ENCODE measurements at regions not wholly inside any gene's neighbourhood (a gene's known extent, or its start where the extent isn't known, plus 50 kb on each side); places are given as distances from the start of the nearest gene placed in this dataset.

- Histone ChIP-seq H3K9me3 (no peaks in the 10 kb centered on the region), H3K4me3 (no peak overlapping the region), H3K27me3 (no peaks in the 10 kb centered on the region), H3K27ac (no peak overlapping the region), H3K4me1 (no peaks in the 10 kb centered on the region), H3K36me3 (ENCODE audit: low read depth, missing control alignments) (no peaks in the 10 kb centered on the region)
- no peak for DNase-seq
- no peak for TF ChIP-seq CTCF (IDR thresholded peaks at IDR 0.05)
- TF ChIP-seq POLR2A (IDR thresholded peaks at IDR 0.05) = no peak
- WGBS, 2 donors = 90 to 91% methylated on average over 4 of the region's 4 CpGs
- intact Hi-C loops (cut with DNase I; ENCODE audit: low total_unique reads) = no loop called here
These were observed 241.5 kb downstream of the NFATC2 start for GRCh38 chr20:51301026-51301425.

DNA sequence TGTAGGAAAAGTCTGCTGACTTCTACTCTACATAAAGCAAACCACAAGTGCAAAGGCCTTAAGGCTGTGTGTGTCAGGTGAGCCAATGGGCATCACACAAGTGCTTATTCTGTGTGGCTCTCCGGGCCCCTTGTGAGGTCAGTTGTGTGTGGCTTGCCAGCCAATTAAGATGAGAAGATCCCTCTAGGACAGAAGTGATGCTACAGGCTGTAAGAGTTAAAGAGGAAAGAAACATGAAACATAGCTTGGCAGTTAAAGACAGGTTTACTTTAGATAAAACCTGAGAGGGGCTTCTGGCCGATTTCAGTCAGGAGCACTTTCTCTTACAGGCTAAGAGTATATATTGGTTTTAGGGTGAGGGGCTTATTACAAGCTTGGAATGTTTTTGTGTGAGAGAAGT, 242.4 kb downstream of the NFATC2 start:
- no peaks in the 10 kb centered on the region for H3K4me1 ChIP-seq
- no peaks in the 10 kb centered on the region for H3K27me3 ChIP-seq
- no peaks in the 10 kb centered on the region for H3K36me3 ChIP-seq (ENCODE audit: low read depth, missing control alignments)
- H3K27ac ChIP-seq = no peak overlapping the region
- 66 to 76% methylated on average over 2 of the region's 2 CpGs for WGBS, 2 donors
- no peaks in the 10 kb centered on the region for H3K9me3 ChIP-seq
- no peak overlapping the region for H3K4me3 ChIP-seq
- TF ChIP-seq POLR2A (IDR thresholded peaks at IDR 0.05) (no peak), CTCF (IDR thresholded peaks at IDR 0.05) (no peak)
- intact Hi-C loops (cut with DNase I; ENCODE audit: low total_unique reads) = no loop called here
- no peak for DNase-seq

- Histone ChIP-seq H3K27ac (no peak overlapping the region), H3K36me3 (ENCODE audit: low read depth, missing control alignments) (no peaks in the 10 kb centered on the region), H3K4me3 (no peak overlapping the region), H3K4me1 (no peaks in the 10 kb centered on the region), H3K9me3 (no peaks in the 10 kb centered on the region), H3K27me3 (no peaks in the 10 kb centered on the region)
- intact Hi-C loops (cut with DNase I; ENCODE audit: low total_unique reads) = no loop called here
- WGBS, 2 donors = 67 to 92% methylated on average over 1 of the region's 1 CpG
- no peak for TF ChIP-seq CTCF (IDR thresholded peaks at IDR 0.05)
- DNase-seq = no peak
These were observed 243.1 kb downstream of the NFATC2 start for GRCh38 chr20:51299413-51299812.

DNA sequence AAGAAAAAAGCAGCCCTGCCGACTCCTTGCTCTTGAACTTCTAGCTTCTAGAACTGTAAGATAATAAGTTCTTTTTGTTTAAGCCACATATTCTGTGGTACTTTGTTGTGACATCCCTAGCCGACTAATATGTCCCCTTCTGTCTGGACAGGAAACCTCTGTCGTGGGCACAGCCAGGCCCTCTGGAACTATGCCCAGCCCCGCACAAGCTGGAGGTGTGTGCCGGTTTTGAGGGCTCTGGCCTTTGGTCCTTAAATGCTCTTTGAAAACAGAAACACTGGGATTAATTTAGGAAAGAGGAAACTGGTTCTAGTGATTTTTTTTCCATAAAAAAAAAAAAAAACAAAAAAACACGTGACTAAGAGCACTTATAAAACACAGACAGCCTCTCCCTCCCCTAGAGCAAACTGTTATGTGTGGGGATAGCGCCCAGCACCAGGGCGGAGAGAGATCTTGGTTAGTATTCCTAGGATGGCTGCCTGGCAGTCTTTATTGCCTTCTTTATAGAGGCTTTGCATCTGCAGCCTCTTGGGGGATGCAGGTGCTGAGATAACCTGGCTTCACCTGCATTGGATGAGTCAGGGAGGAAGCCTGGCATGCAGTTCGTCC, 244.3 kb downstream of the NFATC2 start:
- no peaks in the 10 kb centered on the region for H3K27me3 ChIP-seq
- TF ChIP-seq CTCF (IDR thresholded peaks at IDR 0.05) = no peak
- no peak for TF ChIP-seq POLR2A (IDR thresholded peaks at IDR 0.05)
- no peaks in the 10 kb centered on the region for H3K36me3 ChIP-seq (ENCODE audit: low read depth, missing control alignments)
- H3K27ac ChIP-seq = no peak overlapping the region
- no peak for DNase-seq
- H3K9me3 ChIP-seq = no peaks in the 10 kb centered on the region
- WGBS, 2 donors = 81% methylated on average over 9 of the region's 9 CpGs
- intact Hi-C loops (cut with DNase I; ENCODE audit: low total_unique reads) = no loop called here
- H3K4me1 ChIP-seq = no peaks in the 10 kb centered on the region
- no peak overlapping the region for H3K4me3 ChIP-seq

- H3K36me3 ChIP-seq (ENCODE audit: low read depth, missing control alignments) = no peaks in the 10 kb centered on the region
- intact Hi-C loops (cut with DNase I; ENCODE audit: low total_unique reads) = no loop called here
- no peaks in the 10 kb centered on the region for H3K27me3 ChIP-seq
- WGBS, 2 donors = 81 to 86% methylated on average over 4 to 5 of the region's 5 CpGs
- no peak overlapping the region for H3K4me3 ChIP-seq
- no peaks in the 10 kb centered on the region for H3K9me3 ChIP-seq
- TF ChIP-seq POLR2A (IDR thresholded peaks at IDR 0.05) (no peak), CTCF (IDR thresholded peaks at IDR 0.05) (no peak)
- no peak overlapping the region for H3K27ac ChIP-seq
- DNase-seq = no peak
- no peaks in the 10 kb centered on the region for H3K4me1 ChIP-seq
These were observed 254.7 kb downstream of the NFATC2 start for GRCh38 chr20:51287628-51288413.
